ENCODE measurements at regions not wholly inside any gene's neighbourhood (a gene's known extent, or its start where the extent isn't known, plus 50 kb on each side); places are given as distances from the start of the nearest gene placed in this dataset.

GRCh38 chr12:115160271-115161128 lies 476.5 kb upstream of the TBX3 start:
- TF ChIP-seq POLR2AphosphoS5 (IDR thresholded peaks at IDR 0.05) (no peak), POLR2A (IDR thresholded peaks at IDR 0.05) (no peak), CTCF (IDR thresholded peaks at IDR 0.05) (no peak)
- intact Hi-C loops (cut with DNase I; ENCODE audit: low total_unique reads): no loop called here

GRCh38 chr12:115158816-115159215 lies 474.8 kb upstream of the TBX3 start:
- TF ChIP-seq CTCF (IDR thresholded peaks at IDR 0.05) (no peak), POLR2AphosphoS5 (IDR thresholded peaks at IDR 0.05) (no peak), POLR2A (IDR thresholded peaks at IDR 0.05) (no peak)
- no peak overlapping the region for H3K4me3 ChIP-seq
- no peak for DNase-seq (ENCODE audit: low spot score in 2 of 2)
- intact Hi-C loops (cut with DNase I; ENCODE audit: low total_unique reads): no loop called here
- no peaks in the 10 kb centered on the region for H3K4me1 ChIP-seq
- no peaks in the 10 kb centered on the region for H3K27me3 ChIP-seq
- no peaks in the 10 kb centered on the region for H3K9me3 ChIP-seq
- H3K36me3 ChIP-seq: no peaks in the 10 kb centered on the region
- no peak overlapping the region for H3K27ac ChIP-seq

More at GRCh38 chr12:115160271-115161128, 476.5 kb upstream of the TBX3 start:
- Histone ChIP-seq H3K4me1 (no peaks in the 10 kb centered on the region), H3K4me3 (no peak overlapping the region), H3K27ac (no peak overlapping the region), H3K27me3 (no peaks in the 10 kb centered on the region), H3K9me3 (no peaks in the 10 kb centered on the region), H3K36me3 (no peaks in the 10 kb centered on the region)
- no peak for DNase-seq (ENCODE audit: low spot score in 2 of 2)

- H3K9me3 ChIP-seq: no peaks in the 10 kb centered on the region
- intact Hi-C loops (cut with DNase I; ENCODE audit: low total_unique reads): no loop called here
- no peaks in the 10 kb centered on the region for H3K36me3 ChIP-seq
- H3K27ac ChIP-seq: no peak overlapping the region
- no peak for TF ChIP-seq CTCF (IDR thresholded peaks at IDR 0.05)
- no peak for TF ChIP-seq POLR2A (IDR thresholded peaks at IDR 0.05)
- TF ChIP-seq POLR2AphosphoS5 (IDR thresholded peaks at IDR 0.05): no peak
- no peaks in the 10 kb centered on the region for H3K4me1 ChIP-seq
- H3K27me3 ChIP-seq: no peaks in the 10 kb centered on the region
- DNase-seq (ENCODE audit: low spot score in 2 of 2): no peak
- H3K4me3 ChIP-seq: no peak overlapping the region
These were observed 472.0 kb upstream of the TBX3 start for GRCh38 chr12:115155665-115156645.

GRCh38 chr12:115149685-115150378 lies 465.9 kb upstream of the TBX3 start:
- Histone ChIP-seq H3K4me1 (no peaks in the 10 kb centered on the region), H3K4me3 (no peak overlapping the region), H3K36me3 (no peaks in the 10 kb centered on the region), H3K27ac (no peak overlapping the region), H3K27me3 (no peaks in the 10 kb centered on the region), H3K9me3 (no peaks in the 10 kb centered on the region)
- DNase-seq (ENCODE audit: low spot score in 2 of 2): no peak
- no peak for TF ChIP-seq CTCF (IDR thresholded peaks at IDR 0.05)
- no peak for TF ChIP-seq POLR2AphosphoS5 (IDR thresholded peaks at IDR 0.05)
- no peak for TF ChIP-seq POLR2A (IDR thresholded peaks at IDR 0.05)
- intact Hi-C loops (cut with DNase I; ENCODE audit: low total_unique reads): loop anchor here (5.0 kb wide), 1 partner anchor 1357 kb away; no protein-coding TSS in a partner anchor
